H9 (cell line): ENCODE measurements at regions not wholly inside any gene's neighbourhood (a gene's known extent, or its start where the extent isn't known, plus 50 kb on each side); places are given as distances from the start of the nearest gene placed in this dataset.

ENCODE experiments used
- DNase-seq: peaks from one replicate; pipeline ENCODE4 v3.0.0-alpha.2; 2017
- H2AFZ ChIP-seq: one replicate; pipeline ENCODE4 v1.6.1; 2013; ENCODE audit warnings: mild to moderate bottlenecking, low read length, control low read depth, moderate library complexity
- H2AK5ac ChIP-seq: 2 replicates; pipeline ENCODE4 v1.6.1; 2013; ENCODE audit warnings: low read length, control low read depth, mixed read lengths; ENCODE audit not compliant: insufficient read length
- H2BK120ac ChIP-seq: one replicate; pipeline ENCODE4 v1.6.1; 2013; ENCODE audit warnings: low read depth, mild to moderate bottlenecking, low read length, control low read depth, inconsistent platforms; ENCODE audit not compliant: poor library complexity, severe bottlenecking
- H2BK12ac ChIP-seq: 2 replicates; pipeline ENCODE4 v1.6.1; 2013; ENCODE audit warnings: low read length, control low read depth, mixed read lengths, low read depth; ENCODE audit not compliant: insufficient read length
- H2BK15ac ChIP-seq: 2 replicates; pipeline ENCODE4 v1.6.1; 2013; ENCODE audit warnings: low read depth, low read length, control low read depth
- H2BK20ac ChIP-seq: one replicate; pipeline ENCODE4 v1.6.1; 2013; ENCODE audit warnings: low read depth, mild to moderate bottlenecking, low read length, control low read depth, inconsistent platforms; ENCODE audit not compliant: poor library complexity, severe bottlenecking
- H2BK5ac ChIP-seq: 2 replicates; pipeline ENCODE4 v1.6.1; 2013; ENCODE audit warnings: low read length, control low read depth, mixed read lengths; ENCODE audit not compliant: insufficient read length
- H3K14ac ChIP-seq: 2 replicates; pipeline ENCODE4 v1.6.1; 2013; ENCODE audit warnings: low read length, control low read depth; ENCODE audit not compliant: insufficient read depth
- H3K18ac ChIP-seq: 2 replicates; pipeline ENCODE4 v1.6.1; 2013; ENCODE audit warnings: low read depth, mild to moderate bottlenecking, mixed read lengths, low read length, control low read depth; ENCODE audit not compliant: insufficient read length
- H3K23ac ChIP-seq: 2 replicates; pipeline ENCODE4 v1.6.1; 2013; ENCODE audit warnings: low read length, control low read depth, mixed read lengths, low read depth; ENCODE audit not compliant: insufficient read length
- H3K23me2 ChIP-seq: 2 replicates; pipeline ENCODE4 v1.6.1; 2013; ENCODE audit warnings: low read depth, mild to moderate bottlenecking, mixed read lengths, low read length, control low read depth; ENCODE audit not compliant: insufficient read length, poor library complexity, severe bottlenecking
- H3K27ac ChIP-seq: 2 replicates; pipeline ENCODE4 v1.5.1; 2013; ENCODE audit warnings: low read length, control low read depth, mixed read lengths, low read depth; ENCODE audit not compliant: insufficient read length
- H3K27me3 ChIP-seq: 2 replicates; pipeline ENCODE4 v1.6.1; 2013; ENCODE audit warnings: low read length, control low read depth, inconsistent platforms; ENCODE audit not compliant: insufficient read depth
- H3K4ac ChIP-seq: 2 replicates; pipeline ENCODE4 v1.6.1; 2013; ENCODE audit warnings: low read depth, mild to moderate bottlenecking, control low read depth, inconsistent platforms, low read length, moderate library complexity
- H3K4me1 ChIP-seq: 2 replicates; pipeline ENCODE4 v1.6.1; 2013; ENCODE audit warnings: low read length, control low read depth, inconsistent platforms; ENCODE audit not compliant: insufficient read depth
- H3K4me2 ChIP-seq: 2 replicates; pipeline ENCODE4 v1.6.1; 2013; ENCODE audit warnings: low read length, control low read depth, mixed read lengths; ENCODE audit not compliant: insufficient read length, insufficient read depth
- H3K56ac ChIP-seq: 2 replicates; pipeline ENCODE4 v1.6.1; 2013; ENCODE audit warnings: low read depth, mild to moderate bottlenecking, mixed read lengths, low read length, control low read depth; ENCODE audit not compliant: insufficient read length
- H3K79me1 ChIP-seq: 2 replicates; pipeline ENCODE4 v1.6.1; 2013; ENCODE audit warnings: low read depth, mild to moderate bottlenecking, moderate library complexity, low read length, control low read depth, inconsistent platforms; ENCODE audit not compliant: insufficient read depth, poor library complexity, severe bottlenecking
- H3K79me2 ChIP-seq: 2 replicates; pipeline ENCODE4 v1.6.1; 2013; ENCODE audit warnings: low read length, control low read depth, inconsistent platforms; ENCODE audit not compliant: insufficient read depth
- H3K9ac ChIP-seq: 2 replicates; pipeline ENCODE4 v1.6.1; 2013; ENCODE audit warnings: low read length, control low read depth, mixed read lengths; ENCODE audit not compliant: insufficient read length; ENCODE audit errors: extremely low read depth
- H3K9me3 ChIP-seq: one replicate; pipeline ENCODE4 v1.6.1; 2013; ENCODE audit warnings: low read depth, low read length, inconsistent platforms; ENCODE audit not compliant: control insufficient read depth
- H3T11ph ChIP-seq: one replicate; pipeline ENCODE4 v1.6.1; 2013; ENCODE audit warnings: mild to moderate bottlenecking, low read length, control low read depth, inconsistent platforms
- H4K20me1 ChIP-seq: one replicate; pipeline ENCODE4 v1.6.1; 2013; ENCODE audit not compliant: control insufficient read depth, insufficient read length, insufficient read depth
- H4K5ac ChIP-seq: 2 replicates; pipeline ENCODE4 v1.6.1; 2013; ENCODE audit warnings: low read depth, mild to moderate bottlenecking, mixed read lengths, low read length, control low read depth; ENCODE audit not compliant: insufficient read length
- H4K8ac ChIP-seq: replicated peaks from 2 replicates; pipeline ENCODE4 v1.6.1; 2013; ENCODE audit warnings: low read length, control low read depth, mixed read lengths, low read depth; ENCODE audit not compliant: insufficient read length
- H4K91ac ChIP-seq: 2 replicates; pipeline ENCODE4 v1.6.1; 2013; ENCODE audit warnings: low read depth, mild to moderate bottlenecking, moderate library complexity, mixed read lengths, low read length, control low read depth; ENCODE audit not compliant: insufficient read length
- H3K27ac Mint-ChIP-seq, 3 experiments: 2 replicates in 2 of 3; 3 replicates in 1 of 3; pipeline ENCODE4 v1.8.0; 2020 to 2021; ENCODE audit warnings: mixed read lengths in 3 of 3, mild to moderate bottlenecking in 1 of 3, moderate library complexity in 1 of 3
- H3K27me3 Mint-ChIP-seq: 2 replicates; pipeline ENCODE4 v1.8.0; 2021; ENCODE audit warnings: low read depth, mild to moderate bottlenecking, moderate library complexity, mixed read lengths
- H3K36me3 Mint-ChIP-seq, 3 experiments: 2 replicates in 2 of 3; 3 replicates in 1 of 3; pipeline ENCODE4 v1.8.0; 2020 to 2021; ENCODE audit warnings: low read depth in 3 of 3, mixed read lengths in 3 of 3; ENCODE audit not compliant: insufficient read depth in 1 of 3
- H3K4me1 Mint-ChIP-seq, 2 experiments: 2 replicates each; pipeline ENCODE4 v1.8.0; 2020; ENCODE audit warnings: mixed read lengths in 2 of 2
- H3K4me3 Mint-ChIP-seq, 2 experiments: 2 replicates in 1 of 2; 3 replicates in 1 of 2; pipeline ENCODE4 v1.8.0; 2020 to 2021; ENCODE audit warnings: mild to moderate bottlenecking in 2 of 2, mixed read lengths in 2 of 2, moderate library complexity in 1 of 2
- H3K9me3 Mint-ChIP-seq, 2 experiments: 2 replicates in 1 of 2; 3 replicates in 1 of 2; pipeline ENCODE4 v1.8.0; 2020; ENCODE audit warnings: mild to moderate bottlenecking in 2 of 2, mixed read lengths in 2 of 2, moderate library complexity in 1 of 2
- WGBS: extraction: QIAGEN DNeasy Blood & Tissue Kit; methylation state at CpG from one replicate; pipeline ENCODE4 v1.1.7; 2013; ENCODE audit warnings: missing lambda C conversion rate, low lambda C conversion rate, mixed read lengths; ENCODE audit not compliant: insufficient read length; ENCODE audit errors: extremely low coverage; 5-methylcytosine and 5-hydroxymethylcytosine counted together
- TF ChIP-seq, protein P1 (sequence below): fragments of 200-600 bp; sonication (generic); conservative IDR thresholded peaks from 3 replicates; pipeline ENCODE4 v1.8.0; 2021; ENCODE audit warnings: antibody characterized with exemption, mild to moderate bottlenecking

DNA sequence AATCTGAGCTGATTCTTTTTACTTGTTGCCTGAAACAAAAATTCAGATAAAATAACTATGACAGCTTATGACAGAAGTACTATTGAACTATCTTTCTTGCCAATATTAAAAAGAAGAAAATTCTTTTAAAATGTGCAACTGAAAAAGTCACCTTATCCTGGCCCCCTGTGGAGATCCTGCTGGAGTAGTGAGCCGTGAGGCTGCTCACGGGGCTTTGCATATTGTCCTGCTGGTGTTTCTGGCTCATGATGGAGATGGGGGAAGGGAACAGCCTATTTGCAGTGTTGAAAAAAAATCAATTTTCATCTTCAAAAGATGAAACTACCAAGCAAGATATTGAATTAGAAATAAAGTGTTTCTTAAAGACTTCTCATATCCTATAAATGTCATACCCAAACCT lies 216.0 kb downstream of the SAMD5 start:
- Histone ChIP-seq H3K4me2 (no peak overlapping the region), H3K23ac (no peak overlapping the region), H4K91ac (no peak overlapping the region), H2BK15ac (no peak overlapping the region), H3K27ac (no peak overlapping the region), H2AK5ac (no peak overlapping the region), H3K9ac (no peak overlapping the region), H3K79me1 (no peaks in the 10 kb centered on the region), H2BK20ac (no peak overlapping the region), H3K14ac (no peak overlapping the region), H3K23me2 (no peaks in the 10 kb centered on the region), H3K18ac (no peak overlapping the region), H3K56ac (no peak overlapping the region), H3K27me3 (no peaks in the 10 kb centered on the region), H4K5ac (no peak overlapping the region), H2AFZ (no peak overlapping the region), H3K4me1 (no peaks in the 10 kb centered on the region; the same call in 1 of the 2 replicates), H2BK12ac (no peak overlapping the region), H3K9me3 (no peaks in the 10 kb centered on the region), H3K4ac (no peak overlapping the region), H2BK5ac (no peak overlapping the region), H4K8ac (no peak overlapping the region), H2BK120ac (no peak overlapping the region), H3T11ph (no peak overlapping the region), H4K20me1 (no peaks in the 10 kb centered on the region), H3K79me2 (no peaks in the 10 kb centered on the region)
- no peak overlapping the region for H3K4me3 Mint-ChIP-seq
- H3K27me3 Mint-ChIP-seq = no peaks in the 10 kb centered on the region
- peaks cover 0 to 10% (median 0%) of the 10 kb centered on the region in 3 experiments; a peak in 3 of 7 replicates for H3K36me3 Mint-ChIP-seq
- DNase-seq = no peak
- no CpG with 5 or more reads among the region's 2 CpGs for WGBS
- peaks cover 11 to 19% of the 10 kb centered on the region in 2 experiments for H3K4me1 Mint-ChIP-seq
- TF ChIP-seq, protein P1, sequence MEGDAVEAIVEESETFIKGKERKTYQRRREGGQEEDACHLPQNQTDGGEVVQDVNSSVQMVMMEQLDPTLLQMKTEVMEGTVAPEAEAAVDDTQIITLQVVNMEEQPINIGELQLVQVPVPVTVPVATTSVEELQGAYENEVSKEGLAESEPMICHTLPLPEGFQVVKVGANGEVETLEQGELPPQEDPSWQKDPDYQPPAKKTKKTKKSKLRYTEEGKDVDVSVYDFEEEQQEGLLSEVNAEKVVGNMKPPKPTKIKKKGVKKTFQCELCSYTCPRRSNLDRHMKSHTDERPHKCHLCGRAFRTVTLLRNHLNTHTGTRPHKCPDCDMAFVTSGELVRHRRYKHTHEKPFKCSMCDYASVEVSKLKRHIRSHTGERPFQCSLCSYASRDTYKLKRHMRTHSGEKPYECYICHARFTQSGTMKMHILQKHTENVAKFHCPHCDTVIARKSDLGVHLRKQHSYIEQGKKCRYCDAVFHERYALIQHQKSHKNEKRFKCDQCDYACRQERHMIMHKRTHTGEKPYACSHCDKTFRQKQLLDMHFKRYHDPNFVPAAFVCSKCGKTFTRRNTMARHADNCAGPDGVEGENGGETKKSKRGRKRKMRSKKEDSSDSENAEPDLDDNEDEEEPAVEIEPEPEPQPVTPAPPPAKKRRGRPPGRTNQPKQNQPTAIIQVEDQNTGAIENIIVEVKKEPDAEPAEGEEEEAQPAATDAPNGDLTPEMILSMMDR = no peak
- peaks cover 3 to 5% of the 10 kb centered on the region in 2 experiments; a peak in 3 of 5 replicates for H3K9me3 Mint-ChIP-seq
- no peak overlapping the region for H3K27ac Mint-ChIP-seq
